ENCODE measurements at regions not wholly inside any gene's neighbourhood (a gene's known extent, or its start where the extent isn't known, plus 50 kb on each side); places are given as distances from the start of the nearest gene placed in this dataset.

DNA sequence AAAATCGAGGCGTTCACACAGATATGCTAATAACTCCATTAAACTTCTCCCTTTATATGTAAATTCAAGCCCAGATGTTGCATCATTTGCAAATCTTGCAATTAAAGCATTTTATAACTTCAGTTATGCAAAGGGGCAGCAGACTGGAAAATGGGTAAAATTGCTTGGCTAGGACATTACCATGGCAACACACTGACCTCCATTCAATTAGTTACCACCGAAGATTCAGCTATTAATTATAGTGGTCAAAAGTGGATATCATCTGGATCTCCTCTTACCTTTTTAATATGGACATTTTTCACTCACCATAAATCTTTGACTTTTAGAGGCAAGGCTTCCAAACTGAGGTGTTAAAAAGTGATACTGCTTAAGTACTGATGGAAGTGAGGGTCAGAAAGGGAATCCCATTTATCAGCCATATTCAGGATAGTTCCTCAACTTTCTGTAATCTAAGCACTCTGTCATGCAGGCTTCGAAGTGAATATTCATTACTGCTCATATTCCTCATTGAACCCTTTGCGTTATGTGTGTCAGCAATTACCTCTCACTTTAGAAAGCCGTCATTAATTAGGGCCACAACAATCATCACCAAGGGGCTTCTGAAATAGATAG, 386.2 kb upstream of the ROBO2 start:
- in situ Hi-C loops (cut with MboI; ENCODE audit: low sequenced_read_pairs, unreplicated experiment) = no loop called here
- DNase-seq (ENCODE audit: low spot score) = no peak
- TF ChIP-seq CTCF (IDR thresholded peaks at IDR 0.05; ENCODE audit: borderline replicate concordance, control extremely low read depth, extremely low read depth, insufficient read depth, missing control alignments) = no peak

DNA sequence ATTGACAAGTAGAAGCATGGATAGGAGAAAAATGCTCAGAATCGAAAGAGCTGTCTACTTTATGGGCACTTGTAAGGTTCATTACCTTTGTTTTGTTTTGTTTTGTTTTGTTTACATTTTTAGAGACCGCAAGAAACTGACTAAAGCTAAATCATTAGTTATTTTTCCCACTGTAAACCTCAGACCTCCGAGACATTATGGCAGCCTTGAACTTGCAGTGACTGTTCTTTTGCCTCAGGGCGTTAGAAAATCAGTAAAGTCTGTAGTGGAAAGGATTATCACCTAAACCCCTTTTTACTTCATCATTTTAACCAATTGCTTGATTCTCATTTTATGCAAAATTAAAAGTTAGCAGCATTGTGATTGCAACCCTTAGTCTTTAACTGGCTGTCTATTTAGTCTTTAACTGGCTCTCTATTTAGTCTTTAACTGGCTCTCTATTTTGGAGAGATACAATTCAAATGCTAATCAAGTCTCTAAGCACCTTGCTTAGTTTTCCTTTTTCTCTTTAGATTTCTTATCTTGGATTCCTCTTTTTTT, 383.3 kb upstream of the ROBO2 start:
- in situ Hi-C loops (cut with MboI; ENCODE audit: low sequenced_read_pairs, unreplicated experiment) = no loop called here
- no peak for DNase-seq (ENCODE audit: low spot score)
- no peak for TF ChIP-seq CTCF (IDR thresholded peaks at IDR 0.05; ENCODE audit: borderline replicate concordance, control extremely low read depth, extremely low read depth, insufficient read depth, missing control alignments)

- no peak for DNase-seq (ENCODE audit: low spot score)
- in situ Hi-C loops (cut with MboI; ENCODE audit: low sequenced_read_pairs, unreplicated experiment) = no loop called here
- TF ChIP-seq CTCF (IDR thresholded peaks at IDR 0.05; ENCODE audit: borderline replicate concordance, control extremely low read depth, extremely low read depth, insufficient read depth, missing control alignments) = no peak
Observed at GRCh38 chr3:76657909-76658308, 382.0 kb upstream of the ROBO2 start.

- in situ Hi-C loops (cut with MboI; ENCODE audit: low sequenced_read_pairs, unreplicated experiment) = no loop called here
- DNase-seq (ENCODE audit: low spot score) = no peak
- TF ChIP-seq CTCF (IDR thresholded peaks at IDR 0.05; ENCODE audit: borderline replicate concordance, control extremely low read depth, extremely low read depth, insufficient read depth, missing control alignments) = no peak
Observed at GRCh38 chr3:76661527-76662250, 378.2 kb upstream of the ROBO2 start.

DNA sequence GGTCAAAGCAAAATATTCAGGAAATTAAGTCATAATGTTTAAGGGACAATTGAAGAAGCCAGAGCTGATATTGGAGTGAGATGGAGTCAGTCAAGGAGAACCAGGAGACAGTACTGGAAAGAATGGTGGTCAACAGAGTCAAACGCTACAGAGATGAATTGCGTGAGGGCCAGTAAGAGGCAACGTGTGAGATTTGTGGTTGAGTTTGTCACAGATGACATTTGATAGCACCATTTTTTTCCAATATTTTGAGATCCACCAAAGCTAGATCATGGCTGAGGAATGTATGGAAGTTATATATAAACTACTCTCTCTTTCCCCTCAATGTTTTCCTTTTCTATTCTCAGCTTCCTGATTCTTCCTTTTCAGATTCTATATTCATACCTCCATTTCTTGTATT, 375.1 kb upstream of the ROBO2 start:
- DNase-seq (ENCODE audit: low spot score) = no peak
- no peak for TF ChIP-seq CTCF (IDR thresholded peaks at IDR 0.05; ENCODE audit: borderline replicate concordance, control extremely low read depth, extremely low read depth, insufficient read depth, missing control alignments)
- in situ Hi-C loops (cut with MboI; ENCODE audit: low sequenced_read_pairs, unreplicated experiment) = no loop called here

- DNase-seq (ENCODE audit: low spot score) = no peak
- in situ Hi-C loops (cut with MboI; ENCODE audit: low sequenced_read_pairs, unreplicated experiment) = no loop called here
- TF ChIP-seq CTCF (IDR thresholded peaks at IDR 0.05; ENCODE audit: borderline replicate concordance, control extremely low read depth, extremely low read depth, insufficient read depth, missing control alignments) = no peak
Observed at GRCh38 chr3:76668653-76669052, 371.2 kb upstream of the ROBO2 start.

Data from GM13976 (cell line).